ENCODE measurements at regions not wholly inside any gene's neighbourhood (a gene's known extent, or its start where the extent isn't known, plus 50 kb on each side); places are given as distances from the start of the nearest gene placed in this dataset.

- WGBS (ENCODE audit: extremely low coverage, insufficient coverage, low lambda C conversion rate), result no CpG with 5 or more reads among the region's 3 CpGs
- Histone ChIP-seq H3K36me3 (ENCODE audit: control insufficient read depth, insufficient read depth, low read length) (no peaks in the 10 kb centered on the region), H4K5ac (ENCODE audit: low read length) (no peak overlapping the region), H3K79me2 (ENCODE audit: control insufficient read depth, insufficient read depth, low read length) (no peaks in the 10 kb centered on the region), H3K4ac (ENCODE audit: low read depth, low read length) (no peak overlapping the region), H3K4me3 (ENCODE audit: low read length) (no peak overlapping the region), H2AK5ac (ENCODE audit: low read length) (no peak overlapping the region), H3K9ac (ENCODE audit: low read length) (no peak overlapping the region), H3K23ac (ENCODE audit: low read length) (no peak overlapping the region), H3K4me1 (ENCODE audit: control insufficient read depth, low read depth, low read length) (no peaks in the 10 kb centered on the region), H2BK15ac (replicated peaks; ENCODE audit: low read depth) (no peak overlapping the region), H3K27me3 (ENCODE audit: insufficient read depth, low read length, poor library complexity) (no peaks in the 10 kb centered on the region), H3K18ac (ENCODE audit: low read length) (no peak overlapping the region), H3K79me1 (ENCODE audit: low read length) (no peaks in the 10 kb centered on the region), H3K4me2 (ENCODE audit: low read length) (no peak overlapping the region), H4K8ac (ENCODE audit: low read depth, low read length) (no peak overlapping the region), H3K56ac (ENCODE audit: low read length) (no peak overlapping the region), H2BK5ac (ENCODE audit: low read length) (no peak overlapping the region), H2BK120ac (ENCODE audit: low read depth, low read length) (no peak overlapping the region), H3K27ac (ENCODE audit: low read depth, low read length) (no peak overlapping the region)
- no peak for DNase-seq
Observed at GRCh38 chr15:96020797-96021196, 309.7 kb upstream of the NR2F2 start.

- Histone ChIP-seq H2BK120ac (ENCODE audit: low read depth, low read length) (no peak overlapping the region), H3K9ac (ENCODE audit: low read length) (no peak overlapping the region), H3K4me2 (ENCODE audit: low read length) (no peak overlapping the region), H4K5ac (ENCODE audit: low read length) (no peak overlapping the region), H3K4ac (ENCODE audit: low read depth, low read length) (no peak overlapping the region), H3K27me3 (ENCODE audit: insufficient read depth, low read length, poor library complexity) (no peaks in the 10 kb centered on the region), H3K4me1 (ENCODE audit: control insufficient read depth, low read depth, low read length) (no peaks in the 10 kb centered on the region), H4K8ac (ENCODE audit: low read depth, low read length) (no peak overlapping the region), H3K56ac (ENCODE audit: low read length) (no peak overlapping the region), H3K27ac (ENCODE audit: low read depth, low read length) (no peak overlapping the region), H3K18ac (ENCODE audit: low read length) (no peak overlapping the region), H2BK15ac (replicated peaks; ENCODE audit: low read depth) (no peak overlapping the region), H3K23ac (ENCODE audit: low read length) (no peak overlapping the region), H3K79me2 (ENCODE audit: control insufficient read depth, insufficient read depth, low read length) (no peaks in the 10 kb centered on the region), H2AK5ac (ENCODE audit: low read length) (no peak overlapping the region), H3K36me3 (ENCODE audit: control insufficient read depth, insufficient read depth, low read length) (no peaks in the 10 kb centered on the region), H3K4me3 (ENCODE audit: low read length) (no peak overlapping the region), H3K79me1 (ENCODE audit: low read length) (no peaks in the 10 kb centered on the region), H2BK5ac (ENCODE audit: low read length) (no peak overlapping the region)
- DNase-seq, result no peak
Observed at GRCh38 chr15:96023081-96023480, 307.4 kb upstream of the NR2F2 start.

GRCh38 chr15:96027501-96027900 is 303.0 kb upstream of the NR2F2 start:
- H3K4ac ChIP-seq (ENCODE audit: low read depth, low read length), result no peak overlapping the region
- no CpG with 5 or more reads among the region's 2 CpGs for WGBS (ENCODE audit: extremely low coverage, insufficient coverage, low lambda C conversion rate)

GRCh38 chr15:96028620-96029019 is 301.9 kb upstream of the NR2F2 start:
- no peak overlapping the region for H3K18ac ChIP-seq (ENCODE audit: low read length)
- no peaks in the 10 kb centered on the region for H3K27me3 ChIP-seq (ENCODE audit: insufficient read depth, low read length, poor library complexity)
- no peak overlapping the region for H4K5ac ChIP-seq (ENCODE audit: low read length)
- H3K79me1 ChIP-seq (ENCODE audit: low read length), result no peaks in the 10 kb centered on the region
- WGBS (ENCODE audit: extremely low coverage, insufficient coverage, low lambda C conversion rate), result no CpG with 5 or more reads among the region's 2 CpGs
- no peak overlapping the region for H3K56ac ChIP-seq (ENCODE audit: low read length)
- no peaks in the 10 kb centered on the region for H3K4me1 ChIP-seq (ENCODE audit: control insufficient read depth, low read depth, low read length)
- no peak overlapping the region for H3K4ac ChIP-seq (ENCODE audit: low read depth, low read length)
- H3K4me2 ChIP-seq (ENCODE audit: low read length), result no peak overlapping the region
- H3K27ac ChIP-seq (ENCODE audit: low read depth, low read length), result no peak overlapping the region
- no peak overlapping the region for H2BK5ac ChIP-seq (ENCODE audit: low read length)
- H3K4me3 ChIP-seq (ENCODE audit: low read length), result no peak overlapping the region
- no peaks in the 10 kb centered on the region for H3K36me3 ChIP-seq (ENCODE audit: control insufficient read depth, insufficient read depth, low read length)
- no peak overlapping the region for H3K9ac ChIP-seq (ENCODE audit: low read length)
- no peak overlapping the region for H2BK15ac ChIP-seq (replicated peaks; ENCODE audit: low read depth)
- no peak overlapping the region for H4K8ac ChIP-seq (ENCODE audit: low read depth, low read length)
- H3K79me2 ChIP-seq (ENCODE audit: control insufficient read depth, insufficient read depth, low read length), result no peaks in the 10 kb centered on the region
- no peak overlapping the region for H3K23ac ChIP-seq (ENCODE audit: low read length)
- H2AK5ac ChIP-seq (ENCODE audit: low read length), result no peak overlapping the region
- no peak for DNase-seq
- H2BK120ac ChIP-seq (ENCODE audit: low read depth, low read length), result no peak overlapping the region

More at GRCh38 chr15:96027501-96027900, 303.0 kb upstream of the NR2F2 start:
- Histone ChIP-seq H3K36me3 (ENCODE audit: control insufficient read depth, insufficient read depth, low read length) (no peaks in the 10 kb centered on the region), H3K27ac (ENCODE audit: low read depth, low read length) (no peak overlapping the region), H3K79me2 (ENCODE audit: control insufficient read depth, insufficient read depth, low read length) (no peaks in the 10 kb centered on the region), H3K23ac (ENCODE audit: low read length) (no peak overlapping the region), H3K9ac (ENCODE audit: low read length) (no peak overlapping the region), H3K27me3 (ENCODE audit: insufficient read depth, low read length, poor library complexity) (no peaks in the 10 kb centered on the region), H3K18ac (ENCODE audit: low read length) (no peak overlapping the region), H2BK15ac (replicated peaks; ENCODE audit: low read depth) (no peak overlapping the region), H3K4me2 (ENCODE audit: low read length) (no peak overlapping the region), H4K8ac (ENCODE audit: low read depth, low read length) (no peak overlapping the region), H4K5ac (ENCODE audit: low read length) (no peak overlapping the region), H2BK5ac (ENCODE audit: low read length) (no peak overlapping the region), H2AK5ac (ENCODE audit: low read length) (no peak overlapping the region), H2BK120ac (ENCODE audit: low read depth, low read length) (no peak overlapping the region), H3K79me1 (ENCODE audit: low read length) (no peaks in the 10 kb centered on the region), H3K56ac (ENCODE audit: low read length) (no peak overlapping the region), H3K4me1 (ENCODE audit: control insufficient read depth, low read depth, low read length) (no peaks in the 10 kb centered on the region), H3K4me3 (ENCODE audit: low read length) (no peak overlapping the region)
- no peak for DNase-seq

- Histone ChIP-seq H4K8ac (ENCODE audit: low read depth, low read length) (no peak overlapping the region), H3K79me1 (ENCODE audit: low read length) (no peaks in the 10 kb centered on the region), H2BK5ac (ENCODE audit: low read length) (no peak overlapping the region), H3K4me2 (ENCODE audit: low read length) (no peak overlapping the region), H3K4me1 (ENCODE audit: control insufficient read depth, low read depth, low read length) (no peaks in the 10 kb centered on the region), H3K79me2 (ENCODE audit: control insufficient read depth, insufficient read depth, low read length) (no peaks in the 10 kb centered on the region), H3K18ac (ENCODE audit: low read length) (no peak overlapping the region), H3K36me3 (ENCODE audit: control insufficient read depth, insufficient read depth, low read length) (no peaks in the 10 kb centered on the region), H3K27me3 (ENCODE audit: insufficient read depth, low read length, poor library complexity) (no peaks in the 10 kb centered on the region), H2BK120ac (ENCODE audit: low read depth, low read length) (no peak overlapping the region), H3K23ac (ENCODE audit: low read length) (no peak overlapping the region), H3K27ac (ENCODE audit: low read depth, low read length) (no peak overlapping the region), H3K4ac (ENCODE audit: low read depth, low read length) (no peak overlapping the region), H2AK5ac (ENCODE audit: low read length) (no peak overlapping the region), H2BK15ac (replicated peaks; ENCODE audit: low read depth) (no peak overlapping the region), H4K5ac (ENCODE audit: low read length) (no peak overlapping the region), H3K4me3 (ENCODE audit: low read length) (no peak overlapping the region), H3K56ac (ENCODE audit: low read length) (no peak overlapping the region), H3K9ac (ENCODE audit: low read length) (no peak overlapping the region)
- DNase-seq, result no peak
Observed at GRCh38 chr15:96029172-96029571, 301.3 kb upstream of the NR2F2 start.

GRCh38 chr15:96031426-96032110 is 298.9 kb upstream of the NR2F2 start:
- H2BK120ac ChIP-seq (ENCODE audit: low read depth, low read length), result no peak overlapping the region
- H3K27me3 ChIP-seq (ENCODE audit: insufficient read depth, low read length, poor library complexity), result no peaks in the 10 kb centered on the region
- no peak overlapping the region for H2BK15ac ChIP-seq (replicated peaks; ENCODE audit: low read depth)
- no peaks in the 10 kb centered on the region for H3K79me1 ChIP-seq (ENCODE audit: low read length)
- DNase-seq, result no peak
- H3K4me2 ChIP-seq (ENCODE audit: low read length), result no peak overlapping the region
- H3K4ac ChIP-seq (ENCODE audit: low read depth, low read length), result no peak overlapping the region
- H2AK5ac ChIP-seq (ENCODE audit: low read length), result no peak overlapping the region
- no CpG with 5 or more reads among the region's 5 CpGs for WGBS (ENCODE audit: extremely low coverage, insufficient coverage, low lambda C conversion rate)
- H3K4me1 ChIP-seq (ENCODE audit: control insufficient read depth, low read depth, low read length), result no peaks in the 10 kb centered on the region
- no peak overlapping the region for H4K5ac ChIP-seq (ENCODE audit: low read length)
- no peaks in the 10 kb centered on the region for H3K79me2 ChIP-seq (ENCODE audit: control insufficient read depth, insufficient read depth, low read length)
- H3K27ac ChIP-seq (ENCODE audit: low read depth, low read length), result no peak overlapping the region
- no peak overlapping the region for H3K23ac ChIP-seq (ENCODE audit: low read length)
- H2BK5ac ChIP-seq (ENCODE audit: low read length), result no peak overlapping the region
- no peak overlapping the region for H3K56ac ChIP-seq (ENCODE audit: low read length)
- H3K36me3 ChIP-seq (ENCODE audit: control insufficient read depth, insufficient read depth, low read length), result no peaks in the 10 kb centered on the region
- no peak overlapping the region for H3K18ac ChIP-seq (ENCODE audit: low read length)
- no peak overlapping the region for H3K9ac ChIP-seq (ENCODE audit: low read length)
- H3K4me3 ChIP-seq (ENCODE audit: low read length), result no peak overlapping the region
- no peak overlapping the region for H4K8ac ChIP-seq (ENCODE audit: low read depth, low read length)
